IPS-20b (cell line): ENCODE measurements at regions not wholly inside any gene's neighbourhood (a gene's known extent, or its start where the extent isn't known, plus 50 kb on each side); places are given as distances from the start of the nearest gene placed in this dataset.

Source experiments
- H3K27ac ChIP-seq: one replicate; pipeline ENCODE4 v1.5.1; 2013; ENCODE audit warnings: low read length
- H3K27me3 ChIP-seq: 2 replicates; pipeline ENCODE4 v1.6.1; 2013; ENCODE audit warnings: mild to moderate bottlenecking, low read length, inconsistent platforms; ENCODE audit not compliant: insufficient read depth
- H3K36me3 ChIP-seq: 2 replicates; pipeline ENCODE4 v1.6.1; 2013; ENCODE audit warnings: low read depth, mild to moderate bottlenecking, inconsistent platforms, low read length, moderate library complexity; ENCODE audit not compliant: insufficient read depth
- H3K4me1 ChIP-seq: 2 replicates; pipeline ENCODE4 v1.6.1; 2013; ENCODE audit warnings: mild to moderate bottlenecking, control low read depth, inconsistent platforms, low read length, moderate library complexity; ENCODE audit not compliant: insufficient read depth
- H3K4me3 ChIP-seq: 2 replicates; pipeline ENCODE4 v1.5.1; 2013; ENCODE audit warnings: mild to moderate bottlenecking, low read length, inconsistent platforms
- H3K9ac ChIP-seq: 2 replicates; pipeline ENCODE4 v1.6.1; 2013; ENCODE audit warnings: low read depth, mild to moderate bottlenecking, inconsistent platforms, low read length, moderate library complexity
- H3K9me3 ChIP-seq: 2 replicates; pipeline ENCODE4 v1.6.1; 2013; ENCODE audit warnings: mild to moderate bottlenecking, low read depth, low read length, inconsistent platforms; ENCODE audit not compliant: insufficient read depth

GRCh38 chr11:32161293-32161692 is 70.4 kb downstream of the RCN1 start:
- Histone ChIP-seq H3K4me3 (no peak overlapping the region), H3K27me3 (no peaks in the 10 kb centered on the region), H3K27ac (no peak overlapping the region), H3K36me3 (no peaks in the 10 kb centered on the region), H3K9me3 (no peaks in the 10 kb centered on the region), H3K9ac (no peak overlapping the region), H3K4me1 (no peaks in the 10 kb centered on the region)

GRCh38 chr11:32162351-32162750 is 71.5 kb downstream of the RCN1 start:
- Histone ChIP-seq H3K36me3 (no peaks in the 10 kb centered on the region), H3K4me1 (no peaks in the 10 kb centered on the region), H3K9ac (no peak overlapping the region), H3K4me3 (no peak overlapping the region), H3K27ac (no peak overlapping the region), H3K27me3 (no peaks in the 10 kb centered on the region), H3K9me3 (no peaks in the 10 kb centered on the region)

- no peak overlapping the region for H3K9ac ChIP-seq
- no peaks in the 10 kb centered on the region for H3K36me3 ChIP-seq
- H3K9me3 ChIP-seq = no peaks in the 10 kb centered on the region
- no peaks in the 10 kb centered on the region for H3K27me3 ChIP-seq
- no peak overlapping the region for H3K4me3 ChIP-seq
- H3K4me1 ChIP-seq = no peaks in the 10 kb centered on the region
- H3K27ac ChIP-seq = no peak overlapping the region
These were observed 72.0 kb downstream of the RCN1 start for GRCh38 chr11:32162906-32163305.

- Histone ChIP-seq H3K9me3 (no peaks in the 10 kb centered on the region), H3K36me3 (no peaks in the 10 kb centered on the region), H3K27ac (no peak overlapping the region), H3K27me3 (no peaks in the 10 kb centered on the region), H3K9ac (no peak overlapping the region), H3K4me1 (no peaks in the 10 kb centered on the region), H3K4me3 (no peak overlapping the region)
These were observed 72.7 kb downstream of the RCN1 start for GRCh38 chr11:32163557-32163956.

GRCh38 chr11:32164836-32165235 is 74.0 kb downstream of the RCN1 start:
- no peak overlapping the region for H3K4me3 ChIP-seq
- H3K27me3 ChIP-seq = no peaks in the 10 kb centered on the region
- no peak overlapping the region for H3K27ac ChIP-seq
- H3K9ac ChIP-seq = no peak overlapping the region
- no peaks in the 10 kb centered on the region for H3K36me3 ChIP-seq
- no peaks in the 10 kb centered on the region for H3K9me3 ChIP-seq
- no peaks in the 10 kb centered on the region for H3K4me1 ChIP-seq

GRCh38 chr11:32168924-32169323 is 78.0 kb downstream of the RCN1 start:
- no peak overlapping the region for H3K4me3 ChIP-seq
- no peak overlapping the region for H3K9ac ChIP-seq
- no peaks in the 10 kb centered on the region for H3K4me1 ChIP-seq
- H3K36me3 ChIP-seq = no peaks in the 10 kb centered on the region
- no peak overlapping the region for H3K27ac ChIP-seq
- H3K9me3 ChIP-seq = no peaks in the 10 kb centered on the region
- H3K27me3 ChIP-seq = no peaks in the 10 kb centered on the region

GRCh38 chr11:32171445-32171844 is 80.6 kb downstream of the RCN1 start:
- H3K9me3 ChIP-seq = no peaks in the 10 kb centered on the region
- no peak overlapping the region for H3K4me3 ChIP-seq
- H3K9ac ChIP-seq = no peak overlapping the region
- no peak overlapping the region for H3K27ac ChIP-seq
- no peaks in the 10 kb centered on the region for H3K27me3 ChIP-seq
- H3K36me3 ChIP-seq = no peaks in the 10 kb centered on the region
- H3K4me1 ChIP-seq = no peaks in the 10 kb centered on the region; the same call in 1 of the 2 replicates

GRCh38 chr11:32172041-32172847 is 81.4 kb downstream of the RCN1 start:
- Histone ChIP-seq H3K36me3 (no peaks in the 10 kb centered on the region), H3K4me1 (no peaks in the 10 kb centered on the region; the same call in 1 of the 2 replicates), H3K27me3 (no peaks in the 10 kb centered on the region), H3K9ac (no peak overlapping the region), H3K9me3 (no peaks in the 10 kb centered on the region), H3K4me3 (no peak overlapping the region), H3K27ac (no peak overlapping the region)

- no peak overlapping the region for H3K9ac ChIP-seq
- H3K27ac ChIP-seq = no peak overlapping the region
- no peaks in the 10 kb centered on the region for H3K9me3 ChIP-seq
- H3K4me1 ChIP-seq = no peaks in the 10 kb centered on the region; the same call in 1 of the 2 replicates
- no peaks in the 10 kb centered on the region for H3K27me3 ChIP-seq
- no peaks in the 10 kb centered on the region for H3K36me3 ChIP-seq
- H3K4me3 ChIP-seq = no peak overlapping the region
These were observed 82.3 kb downstream of the RCN1 start for GRCh38 chr11:32172848-32173834.

- H3K4me1 ChIP-seq = no peaks in the 10 kb centered on the region; the same call in 1 of the 2 replicates
- no peak overlapping the region for H3K27ac ChIP-seq
- H3K4me3 ChIP-seq = no peak overlapping the region
- no peak overlapping the region for H3K9ac ChIP-seq
- no peaks in the 10 kb centered on the region for H3K36me3 ChIP-seq
- H3K9me3 ChIP-seq = no peaks in the 10 kb centered on the region
- H3K27me3 ChIP-seq = no peaks in the 10 kb centered on the region
These were observed 83.1 kb downstream of the RCN1 start for GRCh38 chr11:32173977-32174376.

- Histone ChIP-seq H3K27ac (no peak overlapping the region), H3K27me3 (no peaks in the 10 kb centered on the region), H3K9ac (no peak overlapping the region), H3K4me1 (no peaks in the 10 kb centered on the region; the same call in 1 of the 2 replicates), H3K9me3 (no peaks in the 10 kb centered on the region), H3K36me3 (no peaks in the 10 kb centered on the region), H3K4me3 (no peak overlapping the region)
These were observed 85.5 kb downstream of the RCN1 start for GRCh38 chr11:32176223-32176934.
